ENCODE measurements at regions not wholly inside any gene's neighbourhood (a gene's known extent, or its start where the extent isn't known, plus 50 kb on each side); places are given as distances from the start of the nearest gene placed in this dataset.
"Not testable (repeated sequence)": the region's sequence is repeated elsewhere in the genome, so short reads cannot be mapped to it uniquely, and the experiment has no call there.

DNA sequence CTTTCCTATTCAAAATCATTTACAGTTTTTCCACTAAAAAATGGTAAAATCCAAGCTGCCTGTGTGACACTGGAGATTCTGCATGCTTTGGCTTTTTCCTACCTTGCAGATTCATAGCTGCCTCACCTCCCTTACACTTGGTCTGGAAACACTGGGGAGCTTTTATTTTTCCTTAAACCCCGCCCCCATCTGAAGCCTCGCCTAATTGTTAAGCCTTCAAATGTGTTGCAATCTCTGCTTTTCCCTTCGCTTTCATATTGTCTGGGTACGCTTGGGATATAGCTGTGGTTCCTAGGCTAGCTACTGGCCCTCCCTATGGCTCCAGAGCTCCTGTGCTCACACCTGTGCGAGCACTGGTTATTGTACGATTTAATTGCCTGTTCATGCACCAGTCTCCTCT, 942.4 kb upstream of the GYPC start:
- no peak for DNase-seq (ENCODE audit: low spot score)

DNA sequence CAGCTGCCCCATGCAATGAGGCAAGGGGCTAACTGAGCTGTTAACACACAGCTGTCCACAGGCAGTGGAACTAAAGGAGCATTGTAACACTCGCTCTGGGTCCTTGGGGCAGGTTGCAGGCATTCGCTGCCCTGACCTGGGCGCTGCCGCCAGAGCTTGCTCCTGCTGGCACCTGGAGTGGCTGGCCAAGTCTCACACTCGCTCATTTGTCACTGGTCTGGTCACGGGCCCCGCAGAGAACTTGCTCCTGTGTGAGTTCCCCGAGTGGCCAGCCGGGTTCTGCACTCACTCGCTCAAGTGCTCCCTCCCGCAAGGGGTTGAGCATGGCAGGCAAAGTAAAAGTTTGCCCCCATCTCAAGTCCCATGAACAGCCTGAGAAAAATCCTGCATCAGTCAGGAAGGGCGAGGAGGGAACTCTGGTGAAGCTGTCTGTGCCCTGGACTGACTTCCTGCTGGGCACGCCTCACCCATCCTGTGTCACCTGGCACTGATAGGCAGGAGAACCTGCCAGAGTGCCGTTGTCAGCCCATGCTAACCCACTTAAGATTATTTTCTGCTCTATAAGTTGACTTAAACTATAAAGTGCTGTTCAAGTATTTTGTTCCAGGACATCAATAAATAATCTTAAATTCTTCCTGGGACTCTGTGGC, 934.8 kb upstream of the GYPC start:
- DNase-seq (ENCODE audit: low spot score), result no peak

DNA sequence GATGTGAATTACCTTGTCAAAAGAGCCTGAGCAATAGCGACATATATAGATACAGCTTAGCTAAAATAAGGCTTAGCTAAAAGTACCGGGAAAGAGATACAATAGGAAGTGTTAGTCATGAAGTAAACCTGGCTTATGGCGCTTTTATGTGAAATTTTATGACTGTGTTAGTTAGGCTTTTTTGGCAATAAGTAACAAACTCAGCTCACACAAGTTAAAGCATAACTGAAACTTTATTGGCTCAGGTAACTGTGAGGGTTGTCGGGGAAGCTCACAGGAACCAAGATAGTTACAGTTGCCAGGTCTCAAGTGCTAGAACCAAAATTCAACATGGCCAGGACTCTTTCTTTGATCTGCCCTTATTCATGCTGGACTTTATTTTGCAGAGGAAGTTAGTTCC, 925.0 kb upstream of the GYPC start:
- peak; percentile 2 for DNase-seq (ENCODE audit: low spot score)

DNA sequence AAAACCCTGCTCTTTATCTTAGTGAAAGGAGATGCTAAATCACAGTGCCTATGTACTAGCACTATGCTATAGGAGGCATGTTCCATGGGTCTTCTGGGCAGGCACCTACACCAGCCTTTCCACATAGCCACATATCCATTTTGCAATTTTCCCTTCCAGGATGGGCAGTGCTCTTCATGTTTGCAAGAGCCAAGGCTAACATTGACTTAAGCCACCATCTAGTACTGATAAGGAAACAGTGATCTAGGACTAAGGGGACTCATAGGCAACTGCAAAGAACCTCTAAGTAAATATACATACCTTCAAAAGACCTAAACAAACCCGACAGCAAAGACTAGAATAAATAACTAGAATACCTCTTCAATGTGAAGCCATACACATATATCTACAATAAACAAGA, 919.7 kb upstream of the GYPC start:
- DNase-seq (ENCODE audit: low spot score), result no peak

DNA sequence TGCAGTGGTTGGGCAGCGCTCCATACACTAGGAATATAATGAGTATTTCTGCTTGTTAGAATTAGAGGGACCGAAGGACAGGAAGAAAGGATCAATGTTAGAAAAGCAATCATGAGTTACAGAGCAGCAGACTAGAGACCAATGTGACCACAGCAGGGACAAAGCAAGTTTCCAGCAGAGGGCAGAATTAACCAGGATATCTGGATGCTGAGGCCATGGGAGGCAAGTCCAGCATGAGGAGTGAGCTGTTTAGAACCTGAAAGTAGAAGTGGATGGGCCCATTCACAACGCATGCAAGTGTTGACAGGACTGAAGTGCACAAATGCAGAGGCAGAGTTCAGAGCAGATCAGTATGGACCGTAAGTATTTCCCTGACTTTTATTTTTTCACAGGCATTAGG, 910.4 kb upstream of the GYPC start:
- peak; percentile 12 for DNase-seq (ENCODE audit: low spot score)

DNA sequence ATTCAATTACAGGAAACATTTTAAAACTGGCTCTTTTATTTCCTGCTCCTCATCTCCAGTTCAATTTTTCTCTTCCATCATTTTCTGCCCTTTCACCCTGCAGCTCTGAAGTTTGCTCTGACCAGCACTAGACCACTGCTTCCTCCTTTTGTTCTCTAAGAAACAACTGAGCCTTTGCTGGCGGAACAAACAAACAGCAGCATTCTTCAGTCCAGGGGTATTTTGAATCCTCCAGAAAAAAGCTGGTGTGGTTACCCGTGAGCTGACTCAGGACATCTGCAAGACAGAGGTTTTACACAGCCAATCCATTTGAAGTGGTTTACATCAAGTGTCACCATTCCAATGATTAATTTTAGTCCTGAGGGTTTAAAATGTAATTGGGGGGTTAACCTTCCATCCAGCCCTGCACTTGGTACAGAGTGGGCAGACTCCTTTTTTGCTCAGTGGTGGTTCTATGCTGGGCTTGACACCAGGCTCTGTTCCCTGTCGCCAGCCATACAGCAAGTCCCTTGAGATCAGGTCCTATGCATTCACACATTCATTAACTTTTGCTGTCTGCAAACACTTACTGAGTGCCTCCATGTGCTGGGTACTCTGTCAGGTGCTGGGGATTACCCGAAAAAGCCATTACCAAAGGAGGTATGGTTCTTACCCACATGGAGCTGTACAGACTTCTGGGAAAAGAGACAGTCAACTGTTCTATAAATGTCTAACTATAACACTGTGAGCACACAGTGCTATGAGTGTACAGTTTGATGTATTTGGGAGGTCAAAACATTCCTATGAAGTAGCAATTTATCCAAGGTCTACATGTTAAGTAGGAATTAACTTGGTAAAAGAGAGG, 909.4 kb upstream of the GYPC start:
- no peak for DNase-seq (ENCODE audit: low spot score)

DNA sequence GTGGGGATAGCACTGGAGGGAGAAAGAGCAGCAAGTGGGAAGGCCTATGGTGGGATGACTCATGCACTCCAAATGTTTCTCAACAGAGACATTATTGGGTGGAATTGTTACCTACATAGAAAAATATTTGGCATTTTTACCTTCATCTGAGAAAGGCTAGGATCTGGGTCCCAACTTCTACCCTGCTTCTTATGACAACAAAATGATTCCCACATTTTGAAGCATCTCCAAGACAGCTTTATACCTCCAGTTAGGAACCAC, 908.9 kb upstream of the GYPC start:
- no peak for DNase-seq (ENCODE audit: low spot score)

DNA sequence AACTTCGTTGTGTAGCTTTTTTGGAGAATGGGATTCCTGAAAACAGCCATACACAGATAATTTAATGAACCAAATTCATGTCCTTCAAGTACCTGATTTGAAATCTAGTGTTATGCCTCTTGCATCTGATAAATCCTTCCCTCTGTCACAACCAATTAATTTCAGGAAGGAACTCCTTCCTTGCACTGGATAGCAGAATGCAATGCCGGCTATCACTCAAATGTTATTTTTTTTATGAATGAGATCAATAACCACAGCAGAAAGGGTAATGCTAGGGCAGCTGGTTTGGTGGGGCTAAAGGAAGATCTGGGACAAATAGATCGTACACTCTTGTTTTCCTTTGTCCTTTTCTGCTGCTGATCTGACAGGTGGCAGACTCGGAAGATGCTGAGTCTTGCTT, 899.5 kb upstream of the GYPC start:
- no peak for DNase-seq (ENCODE audit: low spot score)

DNA sequence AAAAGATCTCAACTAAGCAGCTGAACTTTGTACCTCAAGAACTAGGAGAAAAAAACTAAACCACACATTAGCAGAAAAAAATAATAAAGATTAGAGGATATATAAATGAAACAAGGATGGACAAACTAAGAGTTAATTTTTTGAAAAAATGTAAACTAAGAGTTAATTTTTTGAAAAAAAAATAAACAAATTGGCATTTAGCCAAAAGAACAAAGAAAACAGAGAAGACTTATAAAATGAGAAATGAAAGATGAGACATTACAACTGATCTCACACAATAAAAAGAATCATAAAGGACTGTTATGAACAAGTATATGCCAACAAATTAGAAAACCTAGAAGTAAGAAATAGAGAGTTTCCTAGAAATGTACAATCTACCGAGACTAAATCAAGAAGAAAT, 859.2 kb upstream of the GYPC start:
- no peak for DNase-seq (ENCODE audit: low spot score)

DNA sequence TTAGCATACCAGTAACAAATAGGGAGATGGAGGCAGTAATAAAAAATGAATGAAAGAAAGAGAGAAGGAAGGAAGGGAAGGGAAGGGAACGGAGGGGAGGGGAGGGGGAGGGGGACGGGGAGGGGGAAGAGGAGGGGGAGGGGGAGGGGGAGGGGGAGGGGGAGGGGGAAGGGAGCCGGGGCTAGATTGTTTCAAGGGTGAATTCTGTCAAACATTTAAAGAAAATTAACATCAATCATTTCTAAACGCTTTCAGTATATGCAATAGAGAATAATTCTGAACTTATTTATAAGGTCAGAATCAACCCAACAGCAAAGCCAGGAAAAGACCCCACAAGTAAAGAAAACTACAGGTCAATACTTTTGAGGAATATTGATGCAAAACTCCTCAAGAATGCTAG, 858.8 kb upstream of the GYPC start:
- no peak for DNase-seq (ENCODE audit: low spot score)

DNA sequence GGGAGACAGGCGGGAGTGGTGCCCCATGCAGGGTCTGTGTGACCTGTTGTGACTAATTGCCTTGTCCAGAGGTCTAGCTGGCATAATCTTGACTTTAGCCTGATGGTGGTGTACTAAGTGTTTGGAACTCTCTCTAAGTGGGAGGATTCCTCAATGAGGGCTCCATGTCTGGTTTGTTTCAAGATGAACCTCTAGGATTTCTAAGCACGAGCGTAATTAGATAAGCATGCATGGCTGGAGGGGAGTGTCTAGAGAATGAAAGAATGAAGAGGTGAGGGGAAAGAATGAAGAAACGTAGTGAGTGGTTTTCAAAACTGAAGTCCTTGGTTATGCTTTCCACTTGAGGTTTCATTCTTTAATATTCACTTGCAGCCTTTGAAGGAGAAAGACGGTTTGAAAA, 833.2 kb upstream of the GYPC start:
- no peak for DNase-seq (ENCODE audit: low spot score)

DNA sequence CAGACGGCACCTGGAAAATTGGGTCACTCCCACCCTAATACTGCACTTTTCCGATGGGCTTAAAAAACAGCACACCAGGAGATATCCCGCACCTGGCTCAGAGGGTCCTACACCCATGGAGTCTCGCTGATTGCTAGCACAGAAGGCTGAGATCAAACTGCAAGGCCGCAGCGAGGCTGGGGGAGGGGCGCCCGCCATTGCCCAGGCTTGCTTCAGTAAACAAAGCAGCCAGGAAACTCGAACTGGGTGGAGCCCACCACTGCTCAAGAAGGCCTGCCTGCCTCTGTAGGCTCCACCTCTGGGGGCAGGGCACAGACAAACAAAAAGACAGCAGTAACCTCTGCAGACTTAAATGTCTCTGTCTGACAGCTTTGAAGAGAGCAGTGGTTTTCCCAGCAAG, 830.2 kb upstream of the GYPC start:
- not testable (repeated sequence) for DNase-seq (ENCODE audit: low spot score)

DNA sequence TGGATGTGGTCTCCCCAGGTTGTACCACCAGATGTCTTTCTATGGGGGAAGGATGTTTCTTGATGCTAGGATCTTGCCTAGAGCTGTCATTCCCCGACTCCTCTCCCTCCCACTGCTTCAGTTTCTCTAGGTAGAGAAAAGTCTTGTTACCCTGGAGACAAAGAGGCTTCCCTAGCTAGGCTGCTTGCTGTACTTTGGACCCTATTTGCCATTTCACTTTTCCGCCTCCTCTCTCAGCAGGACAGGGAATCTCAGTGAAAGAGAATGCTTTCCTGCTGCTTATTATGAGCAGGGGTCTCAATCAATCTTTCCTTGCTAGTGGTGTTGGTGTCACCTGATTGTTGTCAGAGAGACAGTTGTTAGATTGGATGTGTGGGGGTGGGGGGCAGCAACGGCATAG, 818.8 kb upstream of the GYPC start:
- no peak for DNase-seq (ENCODE audit: low spot score)

DNA sequence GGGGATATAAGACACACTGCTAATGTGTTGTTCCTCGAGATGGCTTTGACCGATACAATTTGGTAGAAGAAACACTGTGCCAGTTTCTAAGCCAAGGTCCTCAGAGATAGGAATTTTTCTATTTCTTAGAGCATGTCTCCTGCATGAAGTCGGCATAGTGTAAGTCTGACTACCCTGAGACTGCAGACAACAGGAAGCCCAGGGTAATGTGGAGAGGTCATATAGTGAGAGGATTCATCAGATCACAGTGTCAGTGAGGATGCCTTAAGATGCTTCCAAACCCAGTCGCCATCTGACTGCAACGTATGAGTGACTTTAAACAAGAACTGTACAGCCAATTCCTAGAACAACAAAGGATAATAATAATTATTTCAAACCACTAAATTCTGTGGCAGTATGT, 818.3 kb upstream of the GYPC start:
- DNase-seq (ENCODE audit: low spot score), result no peak

DNA sequence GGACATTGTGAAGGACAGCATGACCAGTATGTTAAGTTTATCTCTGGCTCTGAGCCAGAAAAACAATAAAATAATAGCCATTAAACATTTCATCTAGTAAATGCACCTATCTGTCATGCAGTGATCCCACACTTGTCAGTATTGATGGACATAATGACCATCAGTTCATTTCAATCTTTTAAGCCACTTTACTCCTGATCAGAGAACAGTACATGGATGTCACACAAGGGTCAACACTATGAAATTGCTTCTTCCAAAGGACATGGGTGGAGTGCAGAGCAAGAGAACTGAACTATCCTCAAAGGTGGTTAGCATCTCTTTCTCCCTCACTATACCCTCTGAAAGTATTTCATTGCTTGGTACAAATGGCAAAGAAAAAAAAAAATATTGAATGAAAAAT, 816.0 kb upstream of the GYPC start:
- no peak for DNase-seq (ENCODE audit: low spot score)

DNA sequence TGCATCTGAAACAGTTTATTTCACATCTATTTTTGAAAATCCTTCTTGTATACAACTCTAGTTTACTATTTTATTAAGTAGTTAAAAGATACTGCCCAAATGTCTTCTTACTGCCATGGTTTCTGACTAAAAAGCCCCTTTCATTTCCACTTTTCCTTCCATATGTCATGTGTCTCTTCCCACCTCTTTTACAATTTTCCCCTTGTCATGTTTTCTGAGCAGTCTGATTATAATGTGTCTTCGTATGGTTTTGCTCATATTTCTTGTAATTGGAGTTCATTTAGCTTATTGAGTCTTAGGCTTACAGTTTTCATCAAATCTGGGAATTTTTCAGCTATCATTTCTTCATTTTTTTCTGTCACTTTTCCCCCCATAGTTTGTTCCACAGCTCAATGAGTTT, 813.9 kb upstream of the GYPC start:
- no peak for DNase-seq (ENCODE audit: low spot score)

DNA sequence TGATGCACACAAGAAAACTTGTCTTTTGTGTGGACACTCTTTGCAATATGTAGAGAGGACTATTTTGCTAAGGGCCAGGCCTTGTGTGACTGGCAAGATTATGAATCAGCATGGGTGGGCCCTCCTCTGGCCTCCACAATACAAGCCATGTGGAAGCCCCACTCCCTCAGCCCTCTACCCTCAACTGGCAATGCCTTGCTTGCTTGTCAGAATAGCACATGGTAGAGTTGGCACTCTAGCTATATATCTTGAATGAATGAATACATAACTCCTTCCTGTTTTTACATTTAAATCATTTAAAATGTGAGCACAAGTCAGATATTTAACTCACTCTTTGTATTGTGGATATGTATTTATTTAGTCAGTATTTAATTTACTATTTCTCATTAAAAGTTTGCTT, 805.4 kb upstream of the GYPC start:
- DNase-seq (ENCODE audit: low spot score), result no peak

DNA sequence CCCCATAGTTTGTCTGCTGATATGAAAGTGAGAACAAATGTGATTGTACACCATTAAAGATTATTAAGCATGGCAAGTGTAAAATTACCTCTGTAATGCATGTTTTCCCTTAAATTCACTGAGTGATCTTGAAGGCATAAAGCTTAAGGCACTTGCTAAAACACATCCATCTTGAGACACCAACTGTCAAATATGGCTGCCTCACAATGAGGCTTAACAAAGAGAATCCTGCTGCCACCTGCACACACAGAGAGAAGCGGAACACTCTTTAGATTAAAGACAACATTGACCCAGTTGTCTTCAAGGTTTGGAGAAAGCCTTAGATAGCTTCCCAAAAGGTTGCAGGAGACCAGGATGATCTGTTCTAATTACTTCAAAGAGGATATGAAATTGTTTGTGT, 803.6 kb upstream of the GYPC start:
- no peak for DNase-seq (ENCODE audit: low spot score)

DNA sequence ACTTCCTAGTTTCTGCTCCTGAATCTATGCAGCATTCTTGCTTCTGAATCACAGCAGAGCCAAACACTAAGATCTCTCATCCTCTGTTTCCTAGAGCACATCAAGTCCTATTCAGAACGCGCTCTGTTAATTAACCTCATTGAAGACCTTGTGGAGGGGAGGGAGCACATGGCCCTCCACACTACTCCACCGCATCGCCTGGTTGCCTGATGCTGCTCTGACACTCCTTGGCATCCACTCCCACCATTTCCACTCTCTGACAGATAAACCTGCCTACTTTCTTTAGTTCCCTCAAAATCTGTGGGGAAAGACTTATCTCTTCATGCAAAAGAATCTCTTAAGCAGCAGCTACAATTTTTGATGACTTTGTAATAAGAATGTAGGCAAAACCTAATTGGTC, 802.3 kb upstream of the GYPC start:
- DNase-seq (ENCODE audit: low spot score), result no peak

DNA sequence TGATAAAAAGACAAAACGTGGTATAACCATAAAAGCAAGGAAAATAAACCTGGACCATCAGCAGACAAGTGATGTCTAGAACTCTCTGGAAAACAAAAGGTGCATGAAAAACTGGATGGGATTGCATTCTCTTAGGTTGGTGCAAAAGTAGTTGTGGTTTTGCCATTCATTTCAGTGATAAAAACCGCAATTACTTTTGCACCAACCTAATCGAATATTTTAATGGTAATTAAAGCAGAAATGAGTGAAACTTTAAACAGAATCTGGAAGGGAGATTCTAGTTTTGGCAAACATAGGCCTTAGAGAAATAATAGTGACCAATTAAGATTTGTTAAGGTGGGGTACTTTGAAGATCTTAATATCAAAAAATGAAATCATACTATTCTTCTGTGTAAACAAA, 800.8 kb upstream of the GYPC start:
- DNase-seq (ENCODE audit: low spot score), result no peak

DNA sequence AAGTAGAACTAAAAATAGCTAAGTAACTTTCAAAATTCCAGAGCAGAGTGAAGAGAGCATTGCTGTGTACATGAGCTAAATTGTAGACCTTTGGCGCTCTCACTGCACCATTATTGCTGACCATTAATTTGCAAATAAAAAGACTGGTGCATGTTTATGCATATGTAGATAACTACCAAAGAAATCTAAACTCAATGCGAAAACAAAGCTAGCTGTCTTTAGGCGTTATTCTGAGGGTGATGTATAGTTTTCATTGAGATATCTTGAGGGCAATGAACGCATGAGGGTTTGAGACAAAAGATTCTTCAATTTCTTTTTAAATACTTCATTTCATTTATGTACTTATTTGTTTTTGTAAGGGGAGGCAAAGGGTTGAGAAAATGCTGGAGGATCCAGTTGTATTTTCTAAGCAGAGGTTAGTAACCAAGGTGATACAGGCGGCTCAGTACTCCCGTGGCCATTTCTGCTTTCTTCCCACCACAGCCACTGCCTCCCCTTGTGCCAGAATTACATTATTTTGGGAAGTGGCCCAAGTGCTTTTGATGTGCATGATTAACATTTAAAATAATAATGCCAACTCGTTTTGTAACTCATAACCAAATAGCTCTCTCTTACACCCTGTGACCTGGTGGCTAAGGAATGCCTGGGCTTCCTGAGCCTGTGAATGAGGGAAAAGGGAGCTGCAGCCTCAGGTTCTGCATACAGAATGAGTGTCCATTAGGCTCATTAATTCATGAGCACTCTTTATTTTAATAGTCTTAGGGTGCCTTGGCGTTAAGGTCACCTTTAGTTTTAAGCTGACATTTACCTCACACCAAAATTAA, 797.8 kb upstream of the GYPC start:
- DNase-seq (ENCODE audit: low spot score), result no peak

DNA sequence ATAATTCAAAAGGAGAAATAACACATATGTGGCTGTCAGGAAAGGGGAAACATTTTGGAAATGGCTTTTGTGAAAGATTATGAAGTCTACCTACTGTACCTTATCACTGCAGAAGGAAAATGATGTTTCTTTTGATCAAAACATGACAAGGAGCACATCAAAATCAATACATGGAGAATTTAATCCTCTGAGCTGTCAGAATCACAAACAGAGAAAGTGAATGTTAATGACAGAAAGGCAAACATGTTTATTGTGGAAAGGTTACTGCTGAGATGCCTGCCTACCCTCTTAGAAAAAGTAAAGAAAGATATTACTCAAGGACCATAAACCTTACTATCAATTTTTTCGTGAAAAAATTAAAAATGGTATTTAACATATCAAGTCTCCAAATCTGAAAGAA, 794.5 kb upstream of the GYPC start:
- DNase-seq (ENCODE audit: low spot score), result no peak

DNA sequence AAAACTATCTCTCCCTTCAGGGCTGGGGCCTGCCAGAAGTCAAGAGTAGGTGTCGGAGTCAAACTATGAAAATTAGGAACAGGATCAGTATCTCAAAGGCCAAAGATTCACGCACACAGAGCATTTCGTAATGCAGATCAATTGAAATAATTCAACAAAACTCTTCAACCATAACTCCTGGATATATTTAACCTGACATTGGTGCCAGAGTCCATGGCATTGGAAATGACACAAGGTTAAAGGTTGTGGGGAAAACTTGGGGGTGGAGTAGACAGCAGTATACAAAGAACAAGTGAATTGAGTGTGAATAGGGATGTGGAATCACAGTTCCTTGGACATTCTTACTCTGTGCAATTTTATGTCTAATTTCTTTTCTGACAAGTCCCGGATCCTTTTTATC, 788.0 kb upstream of the GYPC start:
- no peak for DNase-seq (ENCODE audit: low spot score)

Measured in LoVo (cell line).